AG08395 (cell line): ENCODE measurements at regions not wholly inside any gene's neighbourhood (a gene's known extent, or its start where the extent isn't known, plus 50 kb on each side); places are given as distances from the start of the nearest gene placed in this dataset.

Experiments
- DNase-seq: peaks from one replicate; pipeline ENCODE4 v3.0.0; 2012; ENCODE audit warnings: mixed read lengths, low spot score

GRCh38 chr13:72229067-72229466, 362.1 kb upstream of the DACH1 start:
- DNase-seq = no peak

DNA sequence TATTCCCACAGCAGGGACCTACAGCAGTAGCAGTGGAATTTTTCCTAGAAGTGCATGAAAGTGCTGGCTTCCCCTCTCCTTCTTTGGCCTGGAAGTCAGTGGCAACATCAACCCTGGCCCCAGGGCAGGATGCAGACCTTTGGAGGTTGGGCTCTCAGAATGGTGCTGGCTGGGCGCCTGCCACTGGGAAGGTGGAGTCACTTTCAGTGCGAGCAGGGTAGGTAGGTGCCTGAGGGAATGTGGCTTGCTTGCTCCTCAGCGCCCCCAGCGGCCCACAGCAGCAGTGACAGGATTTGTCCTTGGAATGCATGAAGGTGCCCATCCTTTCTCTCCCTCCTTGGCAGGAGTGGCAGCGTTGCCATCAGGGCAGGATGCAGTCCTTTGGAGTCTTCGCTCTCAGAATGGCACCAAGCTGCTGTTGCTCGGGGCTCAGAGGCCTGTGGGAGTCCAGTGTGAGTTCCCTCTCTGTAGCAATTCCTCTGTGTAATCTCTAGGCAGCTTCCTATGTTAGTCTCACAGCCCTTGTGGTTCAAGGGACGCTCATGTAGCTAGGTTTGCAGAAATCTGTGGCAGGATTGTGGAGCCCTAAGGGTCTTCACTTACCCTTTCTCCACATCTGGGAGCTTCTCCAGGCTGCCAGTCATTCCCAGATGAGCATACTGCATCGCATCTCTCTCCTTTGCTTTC, 354.4 kb upstream of the DACH1 start:
- DNase-seq = peak; percentile 3

GRCh38 chr13:72218966-72219365, 352.0 kb upstream of the DACH1 start:
- no peak for DNase-seq

GRCh38 chr13:72217142-72217541, 350.1 kb upstream of the DACH1 start:
- no peak for DNase-seq

DNA sequence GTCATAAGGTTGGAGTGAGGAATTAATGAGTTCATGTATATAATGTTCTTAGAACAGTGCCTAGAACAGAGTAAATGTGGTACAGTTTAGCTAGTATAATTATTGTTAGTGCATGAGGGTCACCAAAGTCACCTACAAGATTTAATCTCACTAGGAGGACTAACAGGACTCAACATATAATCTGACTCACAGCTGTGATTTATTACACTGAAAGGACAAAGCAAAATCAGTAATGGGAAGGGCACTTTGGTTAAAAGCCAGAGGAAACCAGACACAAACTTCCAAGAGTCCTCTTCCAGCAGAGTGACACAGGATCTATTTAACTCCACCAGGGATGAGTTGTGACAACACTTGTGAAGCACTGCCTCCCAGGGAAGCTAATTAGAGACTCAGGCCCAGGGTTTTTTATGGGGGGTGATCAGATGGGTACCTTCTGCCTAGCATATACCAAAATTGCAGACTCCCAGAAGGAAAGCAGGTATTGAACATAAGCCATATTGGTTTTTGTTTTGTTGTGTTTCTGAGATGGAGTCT, 341.2 kb upstream of the DACH1 start:
- peak; percentile 4 for DNase-seq

GRCh38 chr13:72205773-72206172, 338.8 kb upstream of the DACH1 start:
- peak; percentile 45 for DNase-seq

DNA sequence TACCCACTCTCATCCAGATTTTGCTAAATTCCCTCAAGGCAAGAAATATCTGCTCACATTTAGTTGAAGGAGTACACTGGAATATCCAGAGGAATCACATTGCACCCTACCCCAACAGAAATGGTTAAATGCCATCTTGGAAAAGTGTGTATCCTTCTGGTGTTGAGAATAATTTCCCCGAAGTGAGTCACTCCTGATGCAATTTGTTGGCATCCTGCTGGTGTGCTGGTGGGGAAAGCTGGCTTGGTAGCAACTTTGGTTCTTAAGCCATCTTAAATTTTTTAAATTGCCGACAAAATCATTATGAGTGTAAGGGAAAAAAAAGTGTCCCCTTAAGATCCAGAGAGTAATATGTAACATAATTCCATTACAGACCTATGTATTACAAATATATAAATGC, 337.3 kb upstream of the DACH1 start:
- DNase-seq = peak; percentile 76

GRCh38 chr13:72201726-72202125, 334.7 kb upstream of the DACH1 start:
- DNase-seq = no peak

GRCh38 chr13:72199640-72200039, 332.6 kb upstream of the DACH1 start:
- no peak for DNase-seq

GRCh38 chr13:72198967-72199560, 332.1 kb upstream of the DACH1 start:
- DNase-seq = no peak

DNA sequence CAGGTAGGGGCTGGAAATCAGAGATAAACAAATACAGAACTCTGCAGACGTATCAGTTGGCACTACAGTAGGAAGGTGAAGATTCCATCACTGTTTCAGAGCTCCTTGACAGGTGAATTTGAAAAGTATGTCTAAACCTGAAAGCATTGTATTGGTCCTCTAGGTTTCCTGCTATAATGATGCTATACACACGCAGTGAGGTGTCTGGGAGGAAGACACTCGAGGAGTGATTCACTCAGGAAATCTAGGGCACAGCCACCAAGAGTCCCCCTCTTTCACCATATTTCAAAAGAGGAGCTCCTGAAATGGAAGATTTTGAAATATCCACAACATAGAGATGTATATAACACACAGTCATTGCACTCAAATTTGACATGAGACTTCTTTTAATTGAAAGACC, 331.0 kb upstream of the DACH1 start:
- DNase-seq = no peak

DNA sequence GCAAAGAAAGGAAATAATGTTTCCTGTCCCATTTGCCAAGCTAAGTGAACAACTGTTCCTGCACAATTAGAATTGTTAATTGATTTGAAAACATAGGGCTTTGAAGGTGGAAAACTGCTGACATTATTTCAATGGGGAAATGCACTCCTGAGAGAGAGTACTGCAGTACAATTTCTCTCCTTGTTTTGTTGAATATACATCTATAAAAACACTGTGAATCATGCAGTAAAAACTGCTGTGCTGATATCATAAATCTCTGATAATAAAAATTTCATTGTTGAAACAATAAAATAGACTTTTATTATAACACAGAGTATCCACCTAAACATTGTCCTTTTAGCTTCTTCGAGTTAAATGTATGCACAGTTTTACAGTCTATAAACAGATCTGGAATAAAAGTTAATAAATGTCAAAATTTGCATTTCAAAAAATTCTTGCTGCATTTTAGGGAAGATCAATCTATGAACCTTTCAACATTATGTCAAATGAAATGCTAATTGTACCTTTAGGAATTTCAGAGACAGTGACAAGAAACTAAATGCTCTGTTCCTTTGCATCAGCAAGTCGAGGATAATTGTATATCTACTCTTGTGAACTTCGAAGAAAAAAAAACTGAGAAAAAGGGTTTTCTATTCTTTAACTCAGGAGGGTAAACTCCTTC, 328.2 kb upstream of the DACH1 start:
- DNase-seq = no peak

DNA sequence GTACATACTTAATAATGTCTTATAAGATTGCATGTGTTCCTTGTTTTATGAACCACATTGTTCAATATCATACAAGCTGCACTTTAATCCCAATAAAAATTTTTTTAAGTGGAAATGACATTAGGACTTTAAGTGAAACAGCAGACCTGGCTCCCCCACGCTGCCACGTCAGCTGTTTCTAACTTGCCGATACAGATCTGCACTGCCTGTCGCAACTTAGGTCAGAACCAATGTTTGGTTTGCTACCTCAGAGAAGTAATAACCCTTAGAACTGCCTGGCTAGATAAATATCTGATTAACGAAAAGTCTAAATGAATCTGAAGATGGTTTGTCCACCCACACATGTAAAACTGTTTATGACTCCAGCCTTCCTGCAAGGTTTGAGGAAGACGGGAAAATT, 327.5 kb upstream of the DACH1 start:
- DNase-seq = no peak

- DNase-seq = no peak
These were observed 319.9 kb upstream of the DACH1 start for GRCh38 chr13:72186730-72187422.

- no peak for DNase-seq
These were observed 318.8 kb upstream of the DACH1 start for GRCh38 chr13:72185776-72186175.

GRCh38 chr13:72181661-72182060, 314.7 kb upstream of the DACH1 start:
- DNase-seq = no peak

DNA sequence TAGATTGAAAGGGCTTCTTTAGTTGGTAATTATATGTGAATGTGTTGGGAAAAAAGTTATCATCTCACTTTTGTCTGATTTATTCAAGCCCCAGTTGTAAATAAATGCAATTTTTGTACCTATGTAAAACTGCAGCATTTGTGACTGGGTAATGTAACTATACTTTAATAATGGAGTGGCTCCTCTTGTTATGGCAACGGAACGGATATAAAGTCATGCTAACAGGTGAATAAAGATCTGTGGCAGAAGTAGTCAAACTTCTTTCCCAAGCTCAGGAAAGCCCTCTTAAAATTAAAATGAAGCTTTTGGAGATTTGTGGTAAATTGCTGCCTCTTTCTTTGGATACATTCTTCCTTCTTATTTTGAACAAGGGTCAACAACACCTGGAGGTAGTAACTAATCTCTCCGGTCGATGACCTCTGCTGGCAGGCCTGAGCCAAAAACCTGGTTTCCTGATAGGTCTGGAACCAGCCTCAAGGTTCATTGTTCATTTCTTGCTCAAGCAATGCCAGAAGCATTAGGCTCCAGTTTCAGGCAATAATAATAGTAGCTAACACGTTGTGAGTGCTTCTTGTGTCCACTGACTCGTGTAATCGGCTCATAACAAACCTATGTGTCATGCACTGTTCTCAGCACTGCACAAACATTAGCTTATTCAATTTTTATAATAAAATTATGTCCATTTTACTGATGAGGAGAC, 313.4 kb upstream of the DACH1 start:
- peak; percentile 15 for DNase-seq

- no peak for DNase-seq
These were observed 307.5 kb upstream of the DACH1 start for GRCh38 chr13:72174549-72174948.

GRCh38 chr13:72170571-72170970, 303.6 kb upstream of the DACH1 start:
- DNase-seq = no peak

GRCh38 chr13:72168126-72168855, 301.3 kb upstream of the DACH1 start:
- no peak for DNase-seq

GRCh38 chr13:72166102-72166650, 299.2 kb upstream of the DACH1 start:
- no peak for DNase-seq
